SU-DHL-6 (cell line): ENCODE measurements at regions not wholly inside any gene's neighbourhood (a gene's known extent, or its start where the extent isn't known, plus 50 kb on each side); places are given as distances from the start of the nearest gene placed in this dataset.

ENCODE experiments used
- H2AFZ ChIP-seq: fragments of 200-600 bp; sonication (generic); 2 replicates; pipeline ENCODE4 v1.6.1; 2014; ENCODE audit warnings: low read depth, mild to moderate bottlenecking, moderate library complexity, mixed read lengths, antibody characterized with exemption, low read length; ENCODE audit not compliant: severe bottlenecking
- H3F3A ChIP-seq: fragments of 200-600 bp; shearing (Covaris generic); 2 replicates; pipeline ENCODE4 v1.6.0; 2016; ENCODE audit warnings: antibody characterized with exemption, mild to moderate bottlenecking; ENCODE audit not compliant: insufficient read depth
- H3K27ac ChIP-seq: fragments of 200-600 bp; sonication (generic); 2 replicates; pipeline ENCODE4 v1.5.1; 2016; ENCODE audit warnings: low read depth, mild to moderate bottlenecking, low read length, moderate library complexity, mixed read lengths
- H3K27me3 ChIP-seq: fragments of 200-600 bp; sonication (generic), shearing (Covaris generic); 2 replicates; pipeline ENCODE4 v1.6.0; 2014; ENCODE audit warnings: mild to moderate bottlenecking, low read length
- H3K36me3 ChIP-seq: fragments of 200-600 bp; sonication (generic); 2 replicates; pipeline ENCODE4 v1.6.1; 2014; ENCODE audit warnings: mild to moderate bottlenecking, low read length, mixed read lengths
- H3K4me2 ChIP-seq: fragments of 300-600, 200-600 bp; shearing (Covaris generic), sonication (generic); 2 replicates; pipeline ENCODE4 v1.6.0; 2014; ENCODE audit warnings: low read length, low read depth, mild to moderate bottlenecking; ENCODE audit not compliant: poor library complexity, severe bottlenecking
- H3K4me3 ChIP-seq: fragments of 200-600 bp; sonication (generic); 2 replicates; pipeline ENCODE4 v1.5.1; 2014; ENCODE audit warnings: antibody characterized with exemption, low read length, mild to moderate bottlenecking, mixed read lengths; ENCODE audit not compliant: insufficient read depth, poor library complexity, severe bottlenecking
- H3K79me2 ChIP-seq: fragments of 200-600 bp; sonication (generic); 2 replicates; pipeline ENCODE4 v1.6.1; 2014; ENCODE audit warnings: mild to moderate bottlenecking, low read length, moderate library complexity; ENCODE audit not compliant: insufficient read depth
- H3K9ac ChIP-seq: fragments of 200-600 bp; sonication (generic); 2 replicates; pipeline ENCODE4 v1.7.0; 2014; ENCODE audit warnings: mild to moderate bottlenecking, low read length
- H3K9me2 ChIP-seq: fragments of 200-600 bp; sonication (generic); replicated peaks from 2 replicates; pipeline ENCODE4 v1.6.1; 2014; ENCODE audit warnings: low read length; ENCODE audit not compliant: insufficient read depth
- H3K9me3 ChIP-seq: fragments of 200-600 bp; sonication (generic); 2 replicates; pipeline ENCODE4 v1.6.1; 2014; ENCODE audit warnings: low read length, mixed read lengths; ENCODE audit not compliant: insufficient read depth
- H4K20me1 ChIP-seq: fragments of 200-600 bp; sonication (generic); 2 replicates; pipeline ENCODE4 v1.6.1; 2014; ENCODE audit warnings: low read depth, mild to moderate bottlenecking, antibody characterized with exemption, low read length, moderate library complexity, mixed read lengths
- CTCF ChIP-seq: fragments of 200-600 bp; sonication (generic); IDR thresholded peaks from one replicate; pipeline ENCODE4 v1.5.1; 2017; ENCODE audit warnings: antibody characterized with exemption, mild to moderate bottlenecking, low read length, moderate library complexity; ENCODE audit not compliant: insufficient read depth, poor library complexity, severe bottlenecking
- EZH2phosphoT487 ChIP-seq: fragments of 200-600 bp; sonication (generic), shearing (Covaris generic); conservative IDR thresholded peaks from 2 replicates; pipeline ENCODE4 v1.6.1; 2018; ENCODE audit warnings: mild to moderate bottlenecking, antibody characterized with exemption, low read length, moderate library complexity, mixed read lengths

- H3K4me3 ChIP-seq = no peak overlapping the region
- H4K20me1 ChIP-seq = no peaks in the 10 kb centered on the region
- no peaks in the 10 kb centered on the region for H3K9me3 ChIP-seq
These were observed 485.4 kb upstream of the MANEA start for GRCh38 chr6:95091823-95092436.

GRCh38 chr6:95093154-95093553, 484.2 kb upstream of the MANEA start:
- no peak overlapping the region for H2AFZ ChIP-seq
- H3K4me2 ChIP-seq = no peak overlapping the region
- H3F3A ChIP-seq = no peaks in the 10 kb centered on the region
- no peak overlapping the region for H3K27ac ChIP-seq
- no peaks in the 10 kb centered on the region for H3K9me2 ChIP-seq
- H3K9me3 ChIP-seq = no peaks in the 10 kb centered on the region
- no peaks in the 10 kb centered on the region for H3K79me2 ChIP-seq
- no peaks in the 10 kb centered on the region for H4K20me1 ChIP-seq
- no peak for TF ChIP-seq CTCF
- no peaks in the 10 kb centered on the region for H3K36me3 ChIP-seq
- H3K4me3 ChIP-seq = no peak overlapping the region
- no peak overlapping the region for H3K9ac ChIP-seq
- no peaks in the 10 kb centered on the region for H3K27me3 ChIP-seq

More at GRCh38 chr6:95091823-95092436, 485.4 kb upstream of the MANEA start:
- Histone ChIP-seq H3K27ac (no peak overlapping the region), H3K36me3 (no peaks in the 10 kb centered on the region), H3K9me2 (no peaks in the 10 kb centered on the region), H3F3A (no peaks in the 10 kb centered on the region), H3K9ac (no peak overlapping the region), H3K27me3 (no peaks in the 10 kb centered on the region), H3K4me2 (no peak overlapping the region), H2AFZ (no peak overlapping the region), H3K79me2 (no peaks in the 10 kb centered on the region)
- TF ChIP-seq CTCF (peak; percentile 39), EZH2phosphoT487 (no peak)

GRCh38 chr6:95094751-95095663, 482.3 kb upstream of the MANEA start:
- Histone ChIP-seq H3K27me3 (no peaks in the 10 kb centered on the region), H3K9me3 (no peaks in the 10 kb centered on the region), H3K4me3 (no peak overlapping the region), H3K9me2 (no peaks in the 10 kb centered on the region), H3K4me2 (no peak overlapping the region), H3F3A (no peaks in the 10 kb centered on the region), H3K36me3 (no peaks in the 10 kb centered on the region), H2AFZ (no peak overlapping the region), H3K79me2 (no peaks in the 10 kb centered on the region), H3K9ac (no peak overlapping the region), H4K20me1 (no peaks in the 10 kb centered on the region), H3K27ac (no peak overlapping the region)
- TF ChIP-seq EZH2phosphoT487 (no peak), CTCF (no peak)
